COLO668 (cell line): ENCODE measurements at regions not wholly inside any gene's neighbourhood (a gene's known extent, or its start where the extent isn't known, plus 50 kb on each side); places are given as distances from the start of the nearest gene placed in this dataset.
"Not testable (repeated sequence)": the region's sequence is repeated elsewhere in the genome, so short reads cannot be mapped to it uniquely, and the experiment has no call there.

Source experiments
- DNase-seq: peaks from one replicate; lab custom pipeline; 2025; ENCODE audit not compliant: unreplicated experiment; lab: John Stamatoyannopoulos, UW

GRCh38 chr5:92748072-92748676 lies 832.8 kb downstream of the NR2F1-AS1 start:
- DNase-seq: no peak

GRCh38 chr5:92741906-92742305 lies 839.1 kb downstream of the NR2F1-AS1 start:
- DNase-seq: no peak

DNA sequence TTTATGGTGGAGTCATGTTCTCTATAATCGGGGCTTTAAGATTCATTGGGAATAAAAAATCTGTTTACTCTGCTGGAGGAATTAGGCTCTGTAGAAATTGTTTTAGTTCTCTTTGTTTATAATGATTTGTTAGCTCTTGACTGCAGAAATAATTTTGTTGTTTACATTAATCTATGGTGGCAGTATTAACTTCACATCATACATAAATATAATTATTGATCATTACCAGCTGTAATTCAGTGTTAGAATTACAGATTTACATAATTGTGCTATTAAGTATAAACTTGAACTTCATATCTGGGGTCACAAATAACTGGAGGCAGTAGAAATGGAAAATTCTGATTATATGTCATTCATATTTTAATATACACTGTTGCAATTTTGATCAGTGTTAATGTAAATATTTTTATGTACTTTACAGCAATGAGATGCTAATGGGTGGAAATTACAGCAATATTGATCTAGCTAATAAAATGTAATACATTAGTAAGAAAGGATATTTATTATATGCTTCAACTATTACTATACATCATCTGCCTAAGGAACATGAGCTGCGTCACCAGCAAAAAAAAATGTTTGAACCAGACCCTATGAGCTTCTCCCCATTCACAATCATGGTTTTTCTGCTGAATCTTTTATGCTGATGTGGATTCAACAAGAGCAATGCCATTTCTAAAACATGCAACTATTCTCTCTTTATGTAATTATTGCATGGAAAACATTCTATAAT lies 846.6 kb downstream of the NR2F1-AS1 start:
- DNase-seq: no peak

DNA sequence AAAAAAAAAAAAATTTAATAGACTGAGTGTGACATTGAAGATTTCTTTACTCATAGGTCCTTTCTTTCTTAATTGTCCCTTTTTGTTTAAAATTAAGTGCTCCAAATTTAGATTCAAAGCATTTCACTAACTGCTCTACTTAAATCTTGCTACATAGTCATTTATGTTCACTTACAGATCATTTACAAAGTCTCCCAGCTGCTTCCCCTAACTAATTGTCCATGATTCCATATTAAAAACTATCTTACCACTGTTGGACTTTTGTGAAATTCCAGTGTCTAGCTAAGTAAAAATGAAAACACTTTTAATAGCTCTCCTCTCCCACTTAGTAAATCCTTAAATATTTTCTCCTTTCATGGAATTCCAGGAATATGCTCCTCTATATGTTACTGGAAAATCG lies 850.5 kb downstream of the NR2F1-AS1 start:
- no peak for DNase-seq

- no peak for DNase-seq
Observed at GRCh38 chr5:92729088-92729487, 851.9 kb downstream of the NR2F1-AS1 start.

DNA sequence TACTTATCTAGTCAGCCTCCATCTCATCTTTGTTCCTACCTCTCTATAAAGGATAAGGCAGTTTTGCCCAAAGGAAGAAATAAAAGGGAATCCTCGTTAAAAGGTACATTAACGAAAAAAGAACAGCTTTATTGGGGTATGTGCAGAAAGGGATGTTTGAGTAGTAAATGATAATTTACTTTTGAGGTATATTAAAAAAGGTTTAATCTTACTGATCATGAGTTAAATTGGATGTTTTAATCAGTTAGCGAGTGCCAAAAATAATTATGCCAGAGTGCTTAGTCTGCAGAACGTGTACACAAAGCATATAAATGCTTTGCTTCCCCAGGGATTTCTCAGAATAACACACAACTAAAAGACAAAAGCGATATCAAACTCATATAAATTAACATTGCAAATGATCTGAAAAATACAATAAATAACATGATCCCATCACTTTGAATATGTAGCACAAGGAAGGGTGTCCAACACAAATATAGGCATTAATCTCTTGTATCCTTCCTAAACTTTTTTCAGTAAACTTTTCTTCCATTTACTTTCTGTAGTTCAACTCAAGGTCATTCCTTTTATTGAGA lies 865.0 kb downstream of the NR2F1-AS1 start:
- DNase-seq: no peak

DNA sequence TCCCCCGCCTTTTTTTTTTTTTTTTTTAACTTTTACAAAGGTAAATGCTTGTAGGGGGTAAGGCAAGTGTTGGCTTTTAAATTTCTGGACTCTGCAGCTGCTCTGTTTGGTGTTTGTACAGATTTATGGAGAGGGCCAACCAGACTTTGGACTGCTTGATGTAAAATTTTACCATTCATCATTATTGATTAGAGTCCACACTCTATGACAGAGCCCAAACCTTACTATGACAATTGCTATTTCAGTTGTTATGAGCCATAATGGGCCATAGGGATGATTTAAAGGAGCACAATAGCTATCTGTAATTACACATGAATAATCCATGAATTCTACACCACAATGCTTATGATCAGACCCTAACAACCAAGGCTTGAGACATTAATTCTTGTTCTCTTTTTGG lies 867.2 kb downstream of the NR2F1-AS1 start:
- no peak for DNase-seq

- no peak for DNase-seq
Observed at GRCh38 chr5:92713335-92713743, 867.7 kb downstream of the NR2F1-AS1 start.

GRCh38 chr5:92711956-92712355 lies 869.1 kb downstream of the NR2F1-AS1 start:
- no peak for DNase-seq

DNA sequence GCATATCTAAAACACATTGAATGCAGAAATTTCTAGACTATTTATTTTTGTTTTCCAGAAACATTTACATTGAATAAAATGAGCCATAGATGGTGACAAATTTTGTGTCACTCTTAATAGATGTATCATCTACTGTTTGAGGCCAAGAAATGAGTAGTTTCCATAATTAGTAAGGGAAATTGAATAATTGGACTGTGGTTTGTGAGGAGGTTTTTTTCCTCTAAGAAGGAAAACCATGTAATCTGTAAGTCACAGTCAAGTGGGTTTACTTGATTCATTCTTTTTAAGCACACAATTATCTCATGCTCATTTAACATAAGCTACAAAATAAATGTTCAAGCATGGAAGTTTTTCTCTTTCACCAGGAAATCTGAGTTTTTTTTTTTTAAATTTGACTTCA lies 876.4 kb downstream of the NR2F1-AS1 start:
- no peak for DNase-seq

DNA sequence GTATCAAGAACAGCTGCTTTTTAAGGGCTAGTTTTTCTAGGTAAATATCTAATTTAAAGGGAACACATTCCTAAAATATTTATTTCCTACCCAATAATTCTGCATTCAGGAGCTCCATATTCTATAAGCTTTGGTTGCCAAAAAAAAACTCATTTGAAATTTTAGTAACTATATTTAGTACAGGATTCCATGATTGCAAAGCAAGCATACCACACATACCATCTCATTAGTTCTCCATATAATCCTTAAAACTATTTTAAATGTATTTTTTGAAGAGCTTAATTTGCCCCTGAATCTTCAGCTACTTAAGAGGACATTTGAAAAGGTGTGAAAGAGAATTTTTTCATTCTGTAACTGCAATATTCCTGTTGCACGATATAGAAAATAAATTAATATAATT lies 877.0 kb downstream of the NR2F1-AS1 start:
- no peak for DNase-seq

DNA sequence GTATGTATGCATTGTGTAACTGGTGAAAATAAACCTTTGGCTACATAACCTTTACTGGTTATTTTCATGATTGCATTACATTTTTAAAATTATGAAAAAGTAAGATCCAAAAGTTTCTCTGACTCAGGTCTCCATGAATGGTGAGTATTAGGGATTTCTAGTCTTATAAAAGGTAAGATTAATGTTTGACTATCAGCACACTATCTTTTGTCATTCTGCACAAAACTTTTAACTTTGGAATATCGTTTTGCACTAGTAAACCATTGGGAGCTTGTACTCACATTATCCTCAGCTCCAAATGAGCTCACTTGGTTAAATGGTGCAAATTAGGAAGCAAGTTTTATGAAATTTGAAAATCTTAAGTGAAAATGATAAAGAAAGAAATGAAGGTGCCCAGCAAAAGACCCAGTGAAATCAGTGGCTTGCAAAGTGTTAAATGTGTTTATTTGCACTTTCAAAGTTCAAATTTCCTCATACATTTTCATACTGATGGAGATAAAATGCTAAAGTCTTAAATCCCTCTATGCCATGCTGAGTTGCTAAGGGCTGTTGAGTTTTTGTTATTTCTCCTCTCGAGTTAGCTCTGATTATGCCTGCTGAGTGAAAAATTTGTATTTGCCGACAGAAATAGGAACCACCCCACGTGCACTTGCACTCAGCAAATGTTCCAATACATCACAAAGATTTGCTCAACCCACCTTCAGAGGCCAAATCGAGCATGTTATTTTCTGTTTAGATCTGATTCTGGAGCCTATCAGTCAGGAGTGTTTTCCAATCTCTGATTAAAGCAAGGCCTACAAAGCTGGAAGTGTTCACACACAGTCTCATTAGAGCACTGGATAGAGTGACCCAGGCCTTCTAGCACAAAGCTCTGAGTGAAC lies 885.7 kb downstream of the NR2F1-AS1 start:
- DNase-seq: no peak

DNA sequence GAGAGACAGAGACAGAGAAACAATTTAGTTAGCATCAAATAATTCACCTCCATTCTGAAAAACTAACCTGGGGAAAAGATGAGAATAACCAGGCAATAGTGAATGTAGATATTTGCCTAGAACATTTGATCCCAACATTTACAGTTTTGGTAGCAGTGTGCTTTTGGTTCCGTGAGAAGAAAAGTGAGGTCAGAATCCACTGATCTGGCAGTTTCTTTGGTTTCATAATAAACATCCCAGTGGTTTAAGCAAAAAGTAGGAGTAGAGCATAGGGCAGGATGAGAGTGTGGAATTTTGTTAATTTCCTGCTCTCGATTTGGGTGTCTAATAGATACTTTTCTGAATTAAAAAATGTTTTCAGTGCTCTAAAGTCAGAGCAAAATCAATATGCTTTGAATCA lies 887.0 kb downstream of the NR2F1-AS1 start:
- DNase-seq: no peak

DNA sequence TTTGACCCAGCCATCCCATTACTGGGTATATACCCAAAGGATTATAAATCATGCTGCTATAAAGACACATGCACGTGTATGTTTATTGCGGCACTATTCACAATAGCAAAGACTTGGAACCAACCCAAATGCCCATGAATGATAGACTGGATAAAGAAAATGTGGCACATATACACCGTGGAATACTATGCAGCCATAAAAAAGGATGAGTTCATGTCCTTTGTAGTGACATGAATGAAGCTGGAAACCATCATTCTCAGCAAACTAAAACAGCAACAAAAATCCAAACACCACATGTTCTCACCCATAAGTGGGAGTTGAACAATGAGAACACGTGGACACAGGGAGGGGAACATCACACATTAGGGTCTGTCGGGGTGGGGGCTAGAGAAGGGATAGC lies 889.1 kb downstream of the NR2F1-AS1 start:
- DNase-seq: not testable (repeated sequence)

DNA sequence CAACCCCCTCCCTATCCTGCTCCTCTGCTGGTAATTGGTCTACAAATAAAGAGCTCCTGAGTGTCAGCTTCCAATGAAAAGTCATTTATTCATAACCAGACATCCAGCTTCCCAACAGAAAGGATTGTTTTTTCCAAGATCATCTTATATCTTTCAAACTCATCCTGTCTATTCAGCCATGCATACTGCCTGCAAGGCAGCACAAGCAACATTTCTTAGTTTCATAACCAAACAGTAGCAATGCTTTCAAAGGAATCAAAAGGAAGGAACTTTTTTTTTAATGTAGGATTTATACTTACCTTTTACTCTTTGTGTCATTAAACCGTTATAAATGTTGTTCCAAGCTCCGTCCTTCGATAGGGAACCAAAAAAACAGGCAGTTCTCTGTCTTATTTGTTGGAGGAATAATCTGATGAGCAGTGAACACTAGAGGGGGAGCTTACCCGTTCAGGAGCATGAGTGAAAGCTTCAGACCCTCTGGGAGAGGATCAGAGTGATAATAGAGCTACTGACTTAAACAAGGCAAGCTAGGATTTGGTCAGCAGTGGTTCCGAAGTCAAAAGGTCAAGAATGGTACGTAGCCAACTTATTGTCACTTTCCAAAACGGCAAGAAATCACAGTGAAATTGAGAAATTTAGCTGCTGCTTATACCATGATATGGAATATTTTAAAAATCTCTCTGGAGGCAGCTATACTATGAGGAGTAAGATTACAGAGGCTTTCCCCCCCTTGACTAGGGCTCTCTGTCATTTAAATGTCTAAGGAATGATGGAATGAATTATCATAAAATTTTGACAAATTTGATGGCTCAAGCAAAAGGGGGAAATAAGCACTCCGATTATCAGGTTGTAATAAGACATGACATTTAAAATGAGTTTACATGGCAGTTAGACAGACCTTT lies 892.9 kb downstream of the NR2F1-AS1 start:
- DNase-seq: no peak

- DNase-seq: no peak
Observed at GRCh38 chr5:92678640-92679039, 902.4 kb downstream of the NR2F1-AS1 start.

DNA sequence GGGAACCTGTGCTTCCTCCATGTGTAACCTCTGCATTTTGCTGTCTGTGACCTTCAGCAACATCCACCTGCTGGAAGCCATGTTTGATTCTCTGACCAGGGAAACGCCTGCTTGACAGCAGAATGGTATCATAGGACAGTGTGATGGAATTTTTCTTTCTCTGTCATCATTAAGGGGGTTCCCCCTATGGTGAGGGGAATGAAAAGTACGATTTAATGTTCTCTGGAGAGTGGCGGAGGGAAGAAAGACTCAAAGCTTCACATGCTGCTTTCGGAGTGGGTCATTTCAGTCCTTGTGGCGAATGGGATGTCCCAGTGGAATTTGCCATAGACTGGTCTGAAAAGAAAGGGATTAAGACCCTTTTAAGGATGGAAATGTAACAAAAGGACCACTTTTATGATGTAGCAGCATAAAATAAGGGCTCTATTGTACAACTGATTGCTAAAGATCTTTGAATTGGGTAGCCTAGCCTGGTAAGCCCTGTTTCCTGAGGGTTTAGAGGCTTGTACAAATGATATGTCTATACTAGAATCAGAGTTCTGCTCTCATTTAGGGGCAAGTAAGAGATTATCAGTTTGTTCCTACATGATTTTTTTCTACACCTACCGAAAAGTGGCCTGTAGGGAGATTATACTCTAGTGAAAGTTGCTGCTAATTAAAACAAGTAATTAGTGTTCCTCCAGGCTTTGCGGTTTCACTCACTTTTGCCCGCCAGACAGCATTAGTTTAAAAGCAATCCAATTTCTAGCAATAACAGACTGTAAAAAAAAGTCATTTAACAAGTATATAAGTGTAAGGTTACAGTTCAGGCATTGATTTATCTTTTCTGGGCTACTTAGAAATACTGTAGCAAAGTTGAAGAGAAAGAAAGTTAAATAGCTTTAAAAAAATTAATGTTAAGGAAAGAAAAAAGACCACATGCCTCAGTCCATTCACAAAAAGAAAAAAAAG lies 904.5 kb downstream of the NR2F1-AS1 start:
- DNase-seq: no peak

DNA sequence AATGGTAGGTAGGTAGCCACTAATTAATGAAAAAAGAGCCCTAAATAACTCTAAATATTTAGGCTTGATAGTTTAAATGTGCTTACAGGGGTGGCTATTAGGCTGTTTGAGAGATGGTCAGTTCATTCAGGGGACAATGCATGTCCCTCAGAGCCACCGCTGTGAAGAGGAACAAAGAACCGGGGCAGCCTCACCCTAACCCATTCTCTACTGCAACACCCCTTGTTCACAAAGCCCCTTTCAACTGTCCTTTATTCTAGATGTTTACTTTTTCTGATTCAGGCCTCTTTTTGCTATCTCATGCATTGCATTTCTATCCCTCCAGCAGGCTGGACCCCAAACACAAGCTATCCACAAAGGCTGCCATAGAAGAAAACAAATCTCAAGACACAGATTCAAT lies 906.7 kb downstream of the NR2F1-AS1 start:
- DNase-seq: no peak

GRCh38 chr5:92665506-92665905 lies 915.5 kb downstream of the NR2F1-AS1 start:
- DNase-seq: no peak
